Natural killer cell (primary cell): ENCODE measurements at regions not wholly inside any gene's neighbourhood (a gene's known extent, or its start where the extent isn't known, plus 50 kb on each side); places are given as distances from the start of the nearest gene placed in this dataset.

Source experiments
- ATAC-seq, 3 donors: fragments of 150-1000 bp in 2 of 3; fragments of 200-7000 bp in 1 of 3; cut with Tn5 transposase; 1 replicate in 1 of 3; 2 replicates in 2 of 3; pipeline ENCODE4 v1.10.0; 2021; ENCODE audit warnings: mild to moderate bottlenecking in 2 of 3, moderate library complexity in 2 of 3
- DNase-seq, 2 donors: peaks; one replicate each; pipeline versions ENCODE4 v3.0.0 to v3.0.0-alpha.2; 2013 to 2021; ENCODE audit warnings: mixed read lengths in 1 of 2
- H3K27ac ChIP-seq: one replicate; pipeline ENCODE4 v1.5.1; 2013; ENCODE audit warnings: mild to moderate bottlenecking, low read length
- H3K27me3 ChIP-seq: one replicate; pipeline ENCODE4 v1.6.1; 2013; ENCODE audit warnings: low read length; ENCODE audit not compliant: control insufficient read depth, insufficient read depth
- H3K36me3 ChIP-seq: one replicate; pipeline ENCODE4 v1.6.1; 2013; ENCODE audit warnings: low read length; ENCODE audit not compliant: control insufficient read depth, insufficient read depth
- H3K4me1 ChIP-seq: one replicate; pipeline ENCODE4 v1.6.1; 2013; ENCODE audit warnings: low read length; ENCODE audit not compliant: control insufficient read depth, insufficient read depth
- H3K4me3 ChIP-seq: one replicate; pipeline ENCODE4 v1.5.1; 2013; ENCODE audit warnings: low read length
- H3K9me3 ChIP-seq: one replicate; pipeline ENCODE4 v1.6.1; 2013; ENCODE audit warnings: low read length; ENCODE audit not compliant: control insufficient read depth, insufficient read depth
- H3K27ac Mint-ChIP-seq, 2 donors: one replicate each; pipeline ENCODE4 v1.8.0; 2022; ENCODE audit warnings: mild to moderate bottlenecking in 2 of 2, mixed read lengths in 2 of 2, moderate library complexity in 1 of 2
- H3K27me3 Mint-ChIP-seq, 2 donors: one replicate each; pipeline ENCODE4 v1.8.0; 2022; ENCODE audit warnings: low read depth in 2 of 2, mixed read lengths in 2 of 2
- H3K36me3 Mint-ChIP-seq: one replicate; pipeline ENCODE4 v1.8.0; 2022; ENCODE audit warnings: mixed read lengths
- H3K4me1 Mint-ChIP-seq, 2 donors: one replicate each; pipeline ENCODE4 v1.8.0; 2022; ENCODE audit warnings: mixed read lengths in 2 of 2
- H3K4me3 Mint-ChIP-seq: one replicate; pipeline ENCODE4 v1.8.0; 2022; ENCODE audit warnings: mild to moderate bottlenecking, moderate library complexity, mixed read lengths
- H3K9me3 Mint-ChIP-seq, 2 donors: one replicate each; pipeline ENCODE4 v1.8.0; 2022; ENCODE audit warnings: mixed read lengths in 2 of 2
- CTCF ChIP-seq: fragments of 200-600 bp; IDR thresholded peaks from one replicate; pipeline ENCODE4 v1.8.0; 2022; ENCODE audit warnings: antibody characterized with exemption
- WGBS: methylation state at CpG from one replicate; pipeline ENCODE4 v1.1.7; 2013; ENCODE audit warnings: missing lambda C conversion rate; ENCODE audit not compliant: insufficient coverage; 5-methylcytosine and 5-hydroxymethylcytosine counted together
- intact Hi-C: fragments of 100-400 bp; cut with micrococcal nuclease; formaldehyde crosslinking; loops from one replicate; pipeline ENCODE4 v1.14.2; 2022

- no peak overlapping the region for H3K27ac Mint-ChIP-seq
- H3K36me3 ChIP-seq = no peaks in the 10 kb centered on the region
- intact Hi-C loops = no loop called here
- no peak for TF ChIP-seq CTCF
- H3K36me3 Mint-ChIP-seq = no peaks in the 10 kb centered on the region
- H3K9me3 ChIP-seq = no peaks in the 10 kb centered on the region
- peaks cover 14% of the 10 kb centered on the region in 2 donors for H3K9me3 Mint-ChIP-seq
- ATAC-seq (no peak), DNase-seq (no peak)
- H3K27me3 ChIP-seq = no peaks in the 10 kb centered on the region
- H3K27me3 Mint-ChIP-seq = no peaks in the 10 kb centered on the region
- H3K4me1 Mint-ChIP-seq = no peaks in the 10 kb centered on the region
- H3K4me3 Mint-ChIP-seq = no peak overlapping the region
- no peak overlapping the region for H3K4me3 ChIP-seq
- no peak overlapping the region for H3K27ac ChIP-seq
- H3K4me1 ChIP-seq = no peaks in the 10 kb centered on the region
- WGBS = 81% methylated on average over 1 of the region's 1 CpG
Measured at GRCh38 chr11:28966951-28967350, 858.8 kb downstream of the METTL15 start.

- ATAC-seq = no peak
Measured at GRCh38 chr11:28965819-28966218, 857.6 kb downstream of the METTL15 start.

GRCh38 chr11:28964811-28965210 is 856.6 kb downstream of the METTL15 start:
- no peaks in the 10 kb centered on the region for H3K27me3 ChIP-seq
- Mint-ChIP-seq H3K4me3 (no peak overlapping the region), H3K27me3 (no peaks in the 10 kb centered on the region), H3K9me3 (peaks cover 14 to 19% of the 10 kb centered on the region in 2 donors), H3K36me3 (no peaks in the 10 kb centered on the region), H3K27ac (no peak overlapping the region), H3K4me1 (no peaks in the 10 kb centered on the region)
- no CpG with 5 or more reads among the region's 1 CpG for WGBS
- no peak for DNase-seq
- no peak for TF ChIP-seq CTCF
- H3K4me3 ChIP-seq = no peak overlapping the region
- H3K27ac ChIP-seq = no peak overlapping the region
- H3K4me1 ChIP-seq = no peaks in the 10 kb centered on the region
- H3K9me3 ChIP-seq = no peaks in the 10 kb centered on the region
- intact Hi-C loops = no loop called here
- H3K36me3 ChIP-seq = no peaks in the 10 kb centered on the region
- no peak for ATAC-seq

More at GRCh38 chr11:28965819-28966218, 857.6 kb downstream of the METTL15 start:
- H3K4me3 ChIP-seq = no peak overlapping the region
- intact Hi-C loops = no loop called here
- H3K36me3 Mint-ChIP-seq = no peaks in the 10 kb centered on the region
- no peak overlapping the region for H3K27ac Mint-ChIP-seq
- H3K27me3 Mint-ChIP-seq = no peaks in the 10 kb centered on the region
- H3K9me3 Mint-ChIP-seq = peaks cover 16 to 18% of the 10 kb centered on the region in 2 donors
- no peaks in the 10 kb centered on the region for H3K4me1 ChIP-seq
- TF ChIP-seq CTCF = no peak
- no peak for DNase-seq
- no peak overlapping the region for H3K4me3 Mint-ChIP-seq
- no peaks in the 10 kb centered on the region for H3K36me3 ChIP-seq
- H3K9me3 ChIP-seq = no peaks in the 10 kb centered on the region
- H3K27me3 ChIP-seq = no peaks in the 10 kb centered on the region
- H3K27ac ChIP-seq = no peak overlapping the region
- 100% methylated on average over 1 of the region's 1 CpG for WGBS
- H3K4me1 Mint-ChIP-seq = no peaks in the 10 kb centered on the region

- Mint-ChIP-seq H3K27ac (no peak overlapping the region), H3K9me3 (peaks cover 11 to 16% of the 10 kb centered on the region in 2 donors), H3K4me3 (no peak overlapping the region), H3K27me3 (no peaks in the 10 kb centered on the region), H3K36me3 (no peaks in the 10 kb centered on the region), H3K4me1 (no peaks in the 10 kb centered on the region)
- TF ChIP-seq CTCF = no peak
- Histone ChIP-seq H3K9me3 (peaks cover 2% of the 10 kb centered on the region), H3K27ac (no peak overlapping the region), H3K36me3 (no peaks in the 10 kb centered on the region), H3K4me1 (no peaks in the 10 kb centered on the region), H3K4me3 (no peak overlapping the region), H3K27me3 (no peaks in the 10 kb centered on the region)
- 42% methylated on average over 1 of the region's 1 CpG for WGBS
- intact Hi-C loops = no loop called here
- ATAC-seq (no peak), DNase-seq (no peak)
Measured at GRCh38 chr11:28963187-28963586, 855.0 kb downstream of the METTL15 start.
